Liver (tissue), 7 donors: ENCODE measurements at regions not wholly inside any gene's neighbourhood (a gene's known extent, or its start where the extent isn't known, plus 50 kb on each side); places are given as distances from the start of the nearest gene placed in this dataset.

Experiments used
- DNase-seq: peaks from one replicate; pipeline ENCODE4 v3.0.0-alpha.2; 2017; ENCODE audit warnings: low spot score
- H3K27ac ChIP-seq, 2 donors: one replicate each; pipeline ENCODE4 v1.7.0; 2013; ENCODE audit warnings: inconsistent platforms in 2 of 2, low read length in 2 of 2, control low read depth in 1 of 2, low read depth in 1 of 2, mild to moderate bottlenecking in 1 of 2
- H3K27me3 ChIP-seq, 4 donors: one replicate each; pipeline versions ENCODE4 v1.6.1 to v1.7.0; 2013; ENCODE audit warnings: low read length in 3 of 4, inconsistent platforms in 1 of 4, mild to moderate bottlenecking in 1 of 4, moderate library complexity in 1 of 4; ENCODE audit not compliant: control insufficient read depth in 4 of 4, insufficient read depth in 4 of 4
- H3K36me3 ChIP-seq, 4 donors: one replicate each; pipeline versions ENCODE4 v1.6.1 to v1.7.0; 2013; ENCODE audit warnings: low read length in 3 of 4, mild to moderate bottlenecking in 3 of 4, low read depth in 1 of 4, moderate library complexity in 1 of 4; ENCODE audit not compliant: control insufficient read depth in 4 of 4, insufficient read depth in 3 of 4
- H3K4me1 ChIP-seq, 4 donors: one replicate each; pipeline versions ENCODE4 v1.6.1 to v1.7.0; 2013; ENCODE audit warnings: low read length in 3 of 4, mild to moderate bottlenecking in 3 of 4, moderate library complexity in 1 of 4; ENCODE audit not compliant: control insufficient read depth in 4 of 4, insufficient read depth in 4 of 4
- H3K4me3 ChIP-seq, 3 donors: one replicate each; pipeline versions ENCODE4 v1.6.1 to v1.7.0; 2013; ENCODE audit warnings: low read length in 3 of 3, control low read depth in 1 of 3, low read depth in 1 of 3, mild to moderate bottlenecking in 1 of 3
- H3K9ac ChIP-seq, 2 donors: one replicate each; pipeline ENCODE4 v1.7.0; 2013; ENCODE audit warnings: low read length in 2 of 2, mild to moderate bottlenecking in 2 of 2, moderate library complexity in 2 of 2, control low read depth in 1 of 2, low read depth in 1 of 2
- H3K9me3 ChIP-seq, 4 donors: one replicate each; pipeline versions ENCODE4 v1.6.1 to v1.7.0; 2013; ENCODE audit warnings: low read length in 3 of 4; ENCODE audit not compliant: control insufficient read depth in 4 of 4
- FOXA2 ChIP-seq: IDR thresholded peaks from 2 replicates; pipeline ENCODE4 v1.6.1; 2016; ENCODE audit warnings: antibody characterized with exemption
- GABPA ChIP-seq, 2 donors: IDR thresholded peaks in 1 of 2; conservative IDR thresholded peaks in 1 of 2; 2 replicates each; pipeline ENCODE4 v1.6.1; 2016; ENCODE audit warnings: antibody characterized with exemption in 2 of 2, mild to moderate bottlenecking in 1 of 2, moderate library complexity in 1 of 2
- HNF4A ChIP-seq, 2 donors: conservative IDR thresholded peaks; 2 replicates each; pipeline ENCODE4 v1.6.1; 2016; ENCODE audit warnings: antibody characterized with exemption in 2 of 2, mild to moderate bottlenecking in 2 of 2
- HNF4G ChIP-seq: IDR thresholded peaks from 2 replicates; pipeline ENCODE4 v1.6.1; 2016; ENCODE audit warnings: antibody characterized with exemption
- JUND ChIP-seq, 2 donors: IDR thresholded peaks; 2 replicates each; pipeline ENCODE4 v1.6.1; 2016; ENCODE audit warnings: antibody characterized with exemption in 2 of 2
- MAX ChIP-seq: IDR thresholded peaks from 2 replicates; pipeline ENCODE4 v1.6.1; 2016; ENCODE audit warnings: antibody characterized with exemption
- NR2F2 ChIP-seq: IDR thresholded peaks from 2 replicates; pipeline ENCODE4 v1.6.1; 2016; ENCODE audit warnings: antibody characterized with exemption
- RAD21 ChIP-seq, 2 donors: IDR thresholded peaks; 2 replicates each; pipeline ENCODE4 v1.6.1; 2016; ENCODE audit warnings: antibody characterized with exemption in 2 of 2, mild to moderate bottlenecking in 2 of 2
- REST ChIP-seq: IDR thresholded peaks from 2 replicates; pipeline ENCODE4 v1.6.1; 2016; ENCODE audit warnings: antibody characterized with exemption, mild to moderate bottlenecking
- RXRA ChIP-seq, 2 donors: IDR thresholded peaks; 2 replicates each; pipeline ENCODE4 v1.6.1; 2017 to 2018; ENCODE audit warnings: antibody characterized with exemption in 2 of 2, mild to moderate bottlenecking in 1 of 2
- SP1 ChIP-seq: IDR thresholded peaks from 2 replicates; pipeline ENCODE4 v1.6.1; 2018; ENCODE audit warnings: antibody characterized with exemption, mild to moderate bottlenecking
- TAF1 ChIP-seq: conservative IDR thresholded peaks from 2 replicates; pipeline ENCODE4 v1.6.1; 2016; ENCODE audit warnings: antibody characterized with exemption, mild to moderate bottlenecking
- ZBTB33 ChIP-seq: IDR thresholded peaks from 2 replicates; pipeline ENCODE4 v1.6.1; 2016; ENCODE audit warnings: antibody characterized with exemption
- WGBS: extraction: QIAGEN DNeasy Blood & Tissue Kit; methylation state at CpG from one replicate; pipeline ENCODE4 v1.1.7; 2013; 5-methylcytosine and 5-hydroxymethylcytosine counted together
- donor health status: healthy.
- donor health status: healthy.
- donor health status: healthy.
- donor health status: healthy.

- no peaks in the 10 kb centered on the region for H3K9me3 ChIP-seq
- H3K4me1 ChIP-seq, result peaks cover 2 to 6% (median 5%) of the 10 kb centered on the region in 4 donors
- no peak for DNase-seq
- H3K27ac ChIP-seq, result peak overlapping the region in 1 of 2 donors; percentile 54
- H3K9ac ChIP-seq, result no peak overlapping the region
- 66% methylated on average over 2 of the region's 2 CpGs for WGBS
- peak; percentile 25 for TF ChIP-seq REST
- TF ChIP-seq SP1, result no peak
- TF ChIP-seq NR2F2, result peak; percentile 41
- TF ChIP-seq RAD21 (IDR thresholded peaks at IDR 0.05), result peak in 1 of 2 donors; percentile 6
- H3K4me3 ChIP-seq, result no peak overlapping the region
- no peaks in the 10 kb centered on the region for H3K36me3 ChIP-seq
- no peaks in the 10 kb centered on the region for H3K27me3 ChIP-seq
These were observed 112.6 kb downstream of the DDX1 start for GRCh38 chr2:15704086-15704787.

DNA sequence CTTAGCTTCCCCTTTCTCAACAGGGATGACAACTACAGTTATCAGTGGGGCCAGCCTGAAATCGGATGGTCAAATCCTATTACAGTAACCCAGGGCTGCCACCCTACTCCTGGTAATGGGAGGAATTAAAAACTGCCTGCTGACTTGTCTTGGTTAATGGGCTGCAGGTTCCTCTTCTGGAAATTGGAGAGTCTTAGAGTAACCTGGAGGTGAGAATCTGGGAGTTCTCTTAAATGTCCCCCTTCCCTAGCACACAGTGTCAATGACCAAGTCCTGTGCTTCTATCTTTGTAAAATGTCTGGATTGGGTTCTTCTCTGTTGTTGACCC lies 113.1 kb downstream of the DDX1 start:
- no peak overlapping the region for H3K9ac ChIP-seq
- DNase-seq, result no peak
- no peak overlapping the region for H3K4me3 ChIP-seq
- no peaks in the 10 kb centered on the region for H3K27me3 ChIP-seq
- H3K27ac ChIP-seq, result peak overlapping the region in 1 of 2 donors; percentile 50
- 75% methylated on average over 1 of the region's 1 CpG for WGBS
- H3K36me3 ChIP-seq, result no peaks in the 10 kb centered on the region
- no peak for TF ChIP-seq MAX
- TF ChIP-seq JUND (IDR thresholded peaks at IDR 0.05), result no peak
- TF ChIP-seq RAD21 (IDR thresholded peaks at IDR 0.05), result no peak
- no peak for TF ChIP-seq REST
- TF ChIP-seq RXRA (IDR thresholded peaks at IDR 0.05), result no peak
- no peaks in the 10 kb centered on the region for H3K9me3 ChIP-seq
- peaks cover 2 to 6% (median 5%) of the 10 kb centered on the region in 4 donors for H3K4me1 ChIP-seq

GRCh38 chr2:15705310-15705709 lies 113.6 kb downstream of the DDX1 start:
- 87% methylated on average over 6 of the region's 6 CpGs for WGBS
- no peak for DNase-seq
- H3K27ac ChIP-seq, result no peak overlapping the region
- no peak for TF ChIP-seq HNF4A (conservative IDR thresholded peaks at IDR 0.05)
- TF ChIP-seq MAX, result no peak
- TF ChIP-seq ZBTB33, result no peak
- no peak for TF ChIP-seq FOXA2
- TF ChIP-seq JUND (IDR thresholded peaks at IDR 0.05), result no peak
- TF ChIP-seq NR2F2, result no peak
- no peak for TF ChIP-seq REST
- no peak for TF ChIP-seq GABPA (IDR thresholded peaks at IDR 0.05 in 1 of 2, conservative IDR thresholded peaks at IDR 0.05 in 1 of 2)
- no peak for TF ChIP-seq TAF1
- no peak for TF ChIP-seq HNF4G
- TF ChIP-seq RAD21 (IDR thresholded peaks at IDR 0.05), result no peak

More at GRCh38 chr2:15705310-15705709, 113.6 kb downstream of the DDX1 start:
- Histone ChIP-seq H3K9me3 (no peaks in the 10 kb centered on the region), H3K27me3 (no peaks in the 10 kb centered on the region), H3K4me3 (no peak overlapping the region), H3K9ac (no peak overlapping the region), H3K4me1 (peaks cover 2 to 6% (median 5%) of the 10 kb centered on the region in 4 donors), H3K36me3 (no peaks in the 10 kb centered on the region)
